Anterior cingulate cortex (tissue), 58 donors: ENCODE measurements at regions not wholly inside any gene's neighbourhood (a gene's known extent, or its start where the extent isn't known, plus 50 kb on each side); places are given as distances from the start of the nearest gene placed in this dataset.

Source experiments
- DNase-seq, 58 donors: peaks; one replicate each; lab custom pipeline; 2025; lab: John Stamatoyannopoulos, UW

- DNase-seq, result no peak
Measured at GRCh38 chr2:196427986-196428634, 211.4 kb upstream of the CCDC150 start.

GRCh38 chr2:196431076-196431475 is 208.4 kb upstream of the CCDC150 start:
- no peak for DNase-seq

GRCh38 chr2:196431957-196432356 is 207.6 kb upstream of the CCDC150 start:
- no peak for DNase-seq

GRCh38 chr2:196433116-196433515 is 206.4 kb upstream of the CCDC150 start:
- DNase-seq, result no peak

- no peak for DNase-seq
Measured at GRCh38 chr2:196434217-196434616, 205.3 kb upstream of the CCDC150 start.

GRCh38 chr2:196435189-196435588 is 204.3 kb upstream of the CCDC150 start:
- no peak for DNase-seq

- no peak for DNase-seq
Measured at GRCh38 chr2:196437626-196438025, 201.9 kb upstream of the CCDC150 start.

GRCh38 chr2:196439760-196440159 is 199.8 kb upstream of the CCDC150 start:
- DNase-seq, result no peak

GRCh38 chr2:196440413-196440812 is 199.1 kb upstream of the CCDC150 start:
- DNase-seq, result no peak

- DNase-seq, result no peak
Measured at GRCh38 chr2:196441527-196441926, 198.0 kb upstream of the CCDC150 start.

GRCh38 chr2:196442211-196442610 is 197.3 kb upstream of the CCDC150 start:
- DNase-seq, result no peak

- DNase-seq, result no peak
Measured at GRCh38 chr2:196444442-196444841, 195.1 kb upstream of the CCDC150 start.

- no peak for DNase-seq
Measured at GRCh38 chr2:196445991-196446390, 193.5 kb upstream of the CCDC150 start.

GRCh38 chr2:196448407-196449079 is 191.0 kb upstream of the CCDC150 start:
- DNase-seq, result no peak

GRCh38 chr2:196449083-196449482 is 190.4 kb upstream of the CCDC150 start:
- no peak for DNase-seq

- DNase-seq, result no peak
Measured at GRCh38 chr2:196452758-196453157, 186.8 kb upstream of the CCDC150 start.

- no peak for DNase-seq
Measured at GRCh38 chr2:196453613-196454047, 185.9 kb upstream of the CCDC150 start.

- no peak for DNase-seq
Measured at GRCh38 chr2:196454492-196454891, 185.0 kb upstream of the CCDC150 start.

- no peak for DNase-seq
Measured at GRCh38 chr2:196459539-196459938, 180.0 kb upstream of the CCDC150 start.

- no peak for DNase-seq
Measured at GRCh38 chr2:196463706-196464105, 175.8 kb upstream of the CCDC150 start.

GRCh38 chr2:196464311-196464710 is 175.2 kb upstream of the CCDC150 start:
- DNase-seq, result no peak

- DNase-seq, result no peak
Measured at GRCh38 chr2:196466581-196466980, 172.9 kb upstream of the CCDC150 start.
